Smooth muscle cell of the brain vasculature (primary cell): ENCODE measurements at regions not wholly inside any gene's neighbourhood (a gene's known extent, or its start where the extent isn't known, plus 50 kb on each side); places are given as distances from the start of the nearest gene placed in this dataset.
A peak's percentile ranks its signal among the peaks of the same experiment; 100 is the strongest.
"Not testable (repeated sequence)": the region's sequence is repeated elsewhere in the genome, so short reads cannot be mapped to it uniquely, and the experiment has no call there.

Experiments
- DNase-seq: peaks from one replicate; pipeline ENCODE4 v3.0.0-alpha.2; 2012; ENCODE audit warnings: low read depth, low spot score

GRCh38 chr2:216775043-216775453, 79.7 kb upstream of the IGFBP5 start:
- peak; percentile 23 for DNase-seq

DNA sequence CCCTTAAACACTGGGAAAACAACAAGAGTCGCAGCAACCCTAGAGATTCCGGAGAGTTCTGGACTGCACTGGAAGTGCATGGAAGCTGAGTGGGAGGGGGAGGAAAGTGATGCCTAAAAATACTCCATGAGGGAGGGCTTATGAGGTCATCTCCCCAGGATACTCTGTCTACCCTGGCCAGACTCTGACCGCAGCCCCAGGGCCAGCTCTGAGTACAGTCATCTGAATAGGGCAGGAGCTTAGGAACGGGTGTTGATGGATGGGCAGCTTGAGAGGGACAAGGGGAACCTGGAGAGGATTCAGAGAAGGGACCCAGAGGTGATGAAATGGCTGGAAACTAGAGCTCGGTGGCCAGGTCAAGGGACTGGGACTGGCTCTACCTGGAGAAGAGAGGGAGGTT, 79.3 kb upstream of the IGFBP5 start:
- peak; percentile 32 for DNase-seq

GRCh38 chr2:216774180-216774579, 78.8 kb upstream of the IGFBP5 start:
- no peak for DNase-seq

DNA sequence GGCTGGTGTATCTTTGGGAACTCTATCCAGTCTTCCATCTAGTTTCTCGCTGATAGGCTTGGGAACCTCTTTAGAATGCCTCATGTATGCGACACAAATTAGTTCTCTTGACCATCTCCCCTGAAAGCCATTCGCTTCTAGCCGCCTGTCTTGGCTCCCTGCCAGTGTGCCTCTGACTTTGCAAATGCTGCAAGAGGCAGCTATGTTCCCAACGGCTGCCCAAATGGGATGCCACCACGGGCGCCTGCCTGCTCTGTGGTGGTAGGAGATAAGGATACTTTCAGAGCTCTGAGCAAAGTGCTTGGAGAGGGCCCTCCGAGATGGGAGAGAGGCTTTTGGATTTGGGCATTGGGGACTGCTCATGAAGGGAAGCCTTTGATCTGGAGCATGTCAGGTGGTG, 77.7 kb upstream of the IGFBP5 start:
- no peak for DNase-seq

GRCh38 chr2:216770717-216771116, 75.4 kb upstream of the IGFBP5 start:
- DNase-seq: no peak

DNA sequence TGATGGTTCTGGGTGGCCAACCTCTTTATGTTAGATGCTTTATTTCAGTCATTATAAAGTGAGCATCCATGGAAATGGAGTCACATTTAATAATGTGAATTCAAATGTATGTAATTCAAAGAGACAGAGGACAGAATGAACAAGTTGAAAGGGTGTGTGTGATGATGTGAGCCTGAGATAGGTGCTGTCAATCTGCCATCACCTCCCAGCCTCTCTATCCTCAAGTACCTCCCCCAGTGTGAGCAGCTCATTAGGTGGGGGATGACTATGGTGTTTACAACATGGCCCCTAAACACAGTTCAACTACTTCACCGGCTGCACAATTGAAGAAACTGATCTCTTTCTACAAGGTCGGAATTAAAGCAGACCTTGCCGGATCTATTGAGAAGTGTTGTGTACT, 74.7 kb upstream of the IGFBP5 start:
- no peak for DNase-seq

DNA sequence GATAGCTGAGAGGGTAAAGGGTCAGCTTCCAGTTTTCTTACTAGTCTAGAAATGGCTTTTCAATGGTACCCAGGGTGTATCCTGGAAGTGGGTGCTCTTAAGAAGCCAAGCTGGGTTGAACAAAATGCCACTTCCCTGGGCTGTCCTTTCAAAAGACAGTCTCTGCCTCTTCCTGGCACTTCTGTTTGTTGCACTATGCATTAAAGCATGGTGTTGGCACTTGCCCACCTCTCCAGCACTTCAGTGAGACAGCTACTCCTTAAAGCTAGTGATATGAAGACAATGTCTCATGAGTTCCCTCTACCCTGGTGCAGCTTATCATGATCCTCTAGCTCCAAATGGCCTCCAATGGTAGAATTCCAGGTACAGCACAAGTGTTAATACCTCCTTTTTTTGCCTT, 74.3 kb upstream of the IGFBP5 start:
- DNase-seq: no peak

DNA sequence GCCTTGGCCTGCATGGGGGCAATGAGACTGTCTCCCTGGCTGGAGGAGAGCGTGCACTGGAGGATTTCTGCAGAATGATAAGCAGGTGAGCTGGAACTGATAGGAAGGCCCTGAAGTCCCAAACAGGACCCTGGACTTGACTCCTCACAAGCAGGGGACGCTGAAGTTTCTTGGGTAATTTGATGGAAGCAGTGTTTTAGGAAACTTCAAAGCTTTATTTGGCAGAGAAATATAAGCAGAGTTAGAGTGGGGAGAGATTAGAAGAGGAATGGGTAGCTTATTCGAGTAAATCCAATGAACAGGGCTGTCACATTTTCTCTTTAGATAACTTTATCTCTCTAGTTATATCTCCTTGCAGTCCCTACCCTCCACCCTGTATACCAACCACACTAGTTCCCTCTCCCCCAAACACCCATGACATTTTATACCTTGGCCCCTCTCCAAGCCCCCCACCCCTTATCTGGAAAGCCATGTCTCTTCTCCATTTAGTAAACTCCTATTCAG, 73.6 kb upstream of the IGFBP5 start:
- no peak for DNase-seq

DNA sequence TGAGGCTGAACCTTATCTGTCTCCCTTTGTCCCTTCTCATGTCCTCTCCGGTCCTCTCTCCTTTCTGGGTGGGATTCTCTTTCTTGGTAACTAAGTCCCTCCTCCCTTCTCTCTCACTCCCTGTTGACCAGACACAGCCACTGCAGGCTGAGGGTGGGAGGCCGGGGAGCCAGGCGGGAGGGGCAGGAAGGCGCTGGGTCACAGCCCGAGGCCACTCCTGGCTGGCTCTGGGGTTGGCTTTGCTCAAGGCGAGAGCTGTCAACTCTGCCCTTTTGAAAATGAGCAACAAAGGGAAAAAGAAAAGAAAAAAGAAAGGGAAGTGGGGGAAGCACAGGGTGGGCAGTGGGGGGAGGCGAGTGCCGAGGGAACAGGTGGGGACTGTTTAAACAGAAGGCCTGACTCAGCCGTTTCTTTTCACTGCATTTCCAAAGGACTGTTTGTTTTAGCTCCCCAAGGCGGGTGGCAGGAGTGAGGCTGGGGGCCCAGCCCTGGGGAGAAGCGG, 70.5 kb upstream of the IGFBP5 start:
- DNase-seq: no peak

DNA sequence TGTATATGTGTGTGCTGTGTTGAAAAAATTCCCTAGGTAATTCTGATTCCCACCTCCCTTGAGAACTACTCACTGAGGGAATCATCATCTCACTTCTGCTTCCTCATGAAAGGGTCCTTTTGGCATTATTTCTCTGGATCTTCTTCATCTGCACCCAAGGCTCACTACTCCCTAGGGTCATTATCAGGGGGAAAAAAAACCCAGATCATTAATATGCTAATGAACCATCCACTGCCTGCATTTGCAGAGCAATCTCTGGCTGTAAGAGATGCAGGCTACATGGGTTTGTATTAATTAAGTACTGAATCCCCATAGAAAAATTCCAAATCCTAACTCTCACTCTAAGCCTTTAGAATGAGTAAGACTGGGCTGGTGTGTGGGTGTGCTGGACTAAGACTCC, 68.0 kb upstream of the IGFBP5 start:
- DNase-seq: no peak

- no peak for DNase-seq
Measured at GRCh38 chr2:216761809-216762208, 66.5 kb upstream of the IGFBP5 start.

DNA sequence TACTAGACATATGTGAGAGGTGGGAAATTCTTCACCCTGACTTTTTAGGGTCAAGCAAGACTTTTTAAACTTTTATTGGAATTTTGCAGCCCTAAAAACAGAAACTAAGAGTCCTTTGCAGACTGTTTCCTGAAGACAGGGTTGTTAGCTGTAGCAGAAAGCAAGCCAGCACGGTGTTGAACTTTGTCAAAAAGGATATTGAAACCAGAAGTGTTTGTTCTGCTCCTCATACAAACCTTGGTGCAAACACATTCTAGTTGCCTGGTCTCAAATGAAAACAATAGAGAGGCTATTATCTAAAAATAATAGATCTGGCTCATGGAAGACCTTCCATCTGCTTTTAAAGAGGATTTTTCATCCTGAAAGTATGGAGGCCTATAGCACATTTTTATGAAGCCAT, 65.8 kb upstream of the IGFBP5 start:
- DNase-seq: no peak

DNA sequence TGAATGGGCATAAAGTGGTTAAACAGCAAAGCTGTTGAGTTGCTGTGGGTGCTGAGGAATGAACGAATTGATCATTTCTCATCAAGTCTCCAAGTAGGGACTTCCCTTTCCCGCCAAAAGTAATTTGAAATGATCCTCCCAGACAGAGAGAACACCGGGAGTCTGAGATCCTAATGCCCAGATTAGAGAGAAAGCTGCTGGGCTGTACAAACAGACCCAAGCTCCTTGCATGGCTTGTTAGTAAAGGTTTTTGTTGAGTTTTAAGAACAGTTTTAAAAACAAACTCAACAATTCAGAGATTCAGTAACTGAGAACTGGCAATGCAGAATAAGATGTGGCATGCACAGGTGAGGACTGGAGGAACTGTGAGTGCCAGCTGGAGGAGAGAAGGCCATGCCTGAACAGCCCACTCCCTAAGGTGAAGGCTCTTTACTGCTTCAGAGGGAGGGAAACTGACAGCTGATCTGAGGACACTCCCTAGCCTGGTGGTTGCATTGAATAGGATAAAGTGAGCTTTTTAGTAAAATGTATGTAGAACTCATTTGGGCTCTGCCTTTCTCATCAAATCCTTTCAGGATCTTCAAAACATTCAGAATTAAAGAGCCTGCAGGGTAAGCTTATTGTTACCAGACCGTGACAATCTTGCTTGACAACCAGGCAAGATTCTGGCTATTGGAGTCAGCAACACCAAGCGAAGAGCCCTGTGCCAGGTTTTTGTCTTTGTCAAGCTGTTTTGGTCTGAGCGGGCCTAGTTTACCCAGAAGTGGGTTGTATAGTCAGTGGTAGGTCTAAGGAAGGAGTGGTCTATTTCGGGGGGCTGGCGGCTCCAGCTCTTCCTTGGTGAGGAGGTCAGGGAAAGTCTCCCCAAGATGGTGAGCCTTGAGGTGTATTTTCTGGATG, 63.2 kb upstream of the IGFBP5 start:
- no peak for DNase-seq

GRCh38 chr2:216757532-216757931, 62.2 kb upstream of the IGFBP5 start:
- no peak for DNase-seq

GRCh38 chr2:216756435-216756834, 61.1 kb upstream of the IGFBP5 start:
- DNase-seq: no peak

DNA sequence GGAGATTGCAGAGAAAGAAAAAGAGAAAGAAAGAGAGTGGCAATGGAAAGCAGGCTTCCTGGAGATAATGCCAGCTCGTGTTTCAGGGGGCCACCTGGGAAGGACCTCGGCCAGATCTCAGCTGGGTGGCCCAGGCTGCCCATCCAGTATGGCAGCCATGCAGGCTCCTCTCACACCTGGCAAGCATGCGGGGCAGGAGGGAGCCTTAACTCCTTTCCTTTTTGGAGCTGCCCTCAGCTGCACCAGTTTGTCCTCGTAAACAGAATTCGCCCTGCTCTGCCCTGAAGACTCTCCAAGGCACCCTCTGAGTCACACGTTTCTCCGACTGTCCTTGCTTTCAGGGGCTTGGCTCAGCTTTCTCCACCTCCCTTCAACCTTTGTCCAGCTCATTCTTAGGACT, 59.5 kb upstream of the IGFBP5 start:
- no peak for DNase-seq

- no peak for DNase-seq
Measured at GRCh38 chr2:216754336-216754735, 59.0 kb upstream of the IGFBP5 start.

GRCh38 chr2:216752855-216753505, 57.6 kb upstream of the IGFBP5 start:
- no peak for DNase-seq

GRCh38 chr2:216750750-216751149, 55.4 kb upstream of the IGFBP5 start:
- DNase-seq: not testable (repeated sequence)

GRCh38 chr2:216746268-216746667, 50.9 kb upstream of the IGFBP5 start:
- DNase-seq: not testable (repeated sequence)

DNA sequence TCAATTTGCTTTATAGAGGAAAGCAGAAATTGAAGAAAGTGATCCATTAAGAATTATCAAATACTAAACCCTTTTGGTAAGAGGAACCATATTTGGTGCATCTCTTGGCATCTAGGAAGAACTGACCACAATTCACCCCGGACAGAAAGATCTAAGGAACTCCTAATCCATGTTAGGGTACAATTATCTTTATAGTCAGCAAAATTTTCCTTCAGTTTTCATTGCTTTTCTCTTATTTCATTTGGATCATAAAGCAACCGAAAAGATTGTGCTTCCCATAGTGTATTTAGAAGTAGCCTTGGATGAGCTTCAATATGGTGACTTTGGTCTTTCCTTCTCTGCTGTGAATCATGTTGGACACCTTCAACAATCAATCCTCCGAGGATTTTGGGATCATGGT, 50.1 kb upstream of the IGFBP5 start:
- DNase-seq: no peak
